HEK293T (cell line): ENCODE measurements at regions not wholly inside any gene's neighbourhood (a gene's known extent, or its start where the extent isn't known, plus 50 kb on each side); places are given as distances from the start of the nearest gene placed in this dataset.

Source experiments
- BHLHE40 ChIP-seq: fragments of 450-650 bp; IDR thresholded peaks from 2 replicates; pipeline ENCODE4 v1.6.1; 2016; ENCODE audit warnings: mild to moderate bottlenecking, moderate library complexity, borderline replicate concordance
- FOXA1 ChIP-seq: fragments of 450-650 bp; IDR thresholded peaks from 2 replicates; pipeline ENCODE4 v1.6.1; 2016; ENCODE audit warnings: mild to moderate bottlenecking
- HDGF ChIP-seq: fragments of 450-650 bp; IDR thresholded peaks from 2 replicates; pipeline ENCODE4 v1.6.1; 2017; ENCODE audit warnings: antibody characterized with exemption, borderline replicate concordance

- TF ChIP-seq BHLHE40, result no peak
- no peak for TF ChIP-seq FOXA1
- TF ChIP-seq HDGF, result no peak
Measured at GRCh38 chr1:96206451-96206850, 515.1 kb upstream of the PTBP2 start.
